HG02623 (cell line): ENCODE measurements at regions not wholly inside any gene's neighbourhood (a gene's known extent, or its start where the extent isn't known, plus 50 kb on each side); places are given as distances from the start of the nearest gene placed in this dataset.
"Not testable (repeated sequence)": the region's sequence is repeated elsewhere in the genome, so short reads cannot be mapped to it uniquely, and the experiment has no call there.

ENCODE experiments used
- ATAC-seq: cut with Tn5 transposase; IDR thresholded peaks from one replicate; pipeline ENCODE4 v1.9.1; 2021; ENCODE audit warnings: moderate library complexity; ENCODE audit not compliant: unreplicated experiment

- ATAC-seq: no peak
Observed at GRCh38 chr3:101913168-101913567, 63.9 kb downstream of the NFKBIZ start.

GRCh38 chr3:101917761-101918160 lies 68.4 kb downstream of the NFKBIZ start:
- ATAC-seq: not testable (repeated sequence)

DNA sequence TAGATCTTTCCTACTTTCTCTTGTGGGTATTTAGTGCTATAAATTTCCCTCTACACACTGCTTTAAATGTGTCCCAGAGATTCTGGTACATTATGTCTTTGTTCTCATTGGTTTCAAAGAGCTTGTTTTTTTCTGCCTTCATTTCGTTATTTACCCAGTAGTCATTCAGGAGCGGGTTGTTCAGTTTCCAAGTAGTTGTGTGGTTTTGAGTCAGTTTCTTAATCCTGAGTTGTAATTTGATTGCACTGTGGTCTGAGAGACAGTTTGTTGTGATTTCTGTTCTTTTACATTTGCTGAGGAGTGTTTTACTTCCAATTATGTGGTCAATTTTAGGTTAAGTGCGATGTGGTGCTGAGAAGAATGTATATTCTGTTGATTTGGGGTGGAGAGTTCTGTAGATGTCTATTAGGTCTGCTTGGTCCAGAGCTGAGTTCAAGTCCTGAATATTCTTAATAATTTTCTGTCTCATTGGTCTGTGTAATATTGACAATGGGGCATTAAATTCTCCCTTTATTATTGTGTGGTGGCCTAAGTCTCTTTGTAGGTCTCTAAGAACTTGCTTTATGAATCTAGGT lies 72.9 kb downstream of the NFKBIZ start:
- ATAC-seq: not testable (repeated sequence)

GRCh38 chr3:101924621-101925020 lies 75.3 kb downstream of the NFKBIZ start:
- not testable (repeated sequence) for ATAC-seq

DNA sequence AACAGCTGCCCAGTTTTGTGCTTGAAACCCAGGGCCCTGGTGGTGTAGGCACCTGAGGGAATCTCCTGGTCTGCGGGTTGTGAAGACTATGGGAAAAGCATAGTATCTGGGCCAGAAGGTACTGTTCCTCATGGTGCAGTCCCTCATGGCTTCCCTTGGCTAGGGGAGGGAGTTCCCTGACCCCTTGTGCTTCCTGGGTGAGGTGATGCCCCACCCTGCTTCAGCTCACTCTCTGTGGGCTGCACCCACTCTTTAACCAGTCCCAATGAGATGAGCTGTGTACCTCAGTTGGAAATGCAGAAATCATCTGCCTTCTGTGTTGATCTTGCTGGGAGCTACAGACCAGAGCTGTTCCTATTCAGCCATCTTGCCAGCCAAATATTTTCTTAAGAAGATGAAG lies 75.8 kb downstream of the NFKBIZ start:
- ATAC-seq: not testable (repeated sequence)

DNA sequence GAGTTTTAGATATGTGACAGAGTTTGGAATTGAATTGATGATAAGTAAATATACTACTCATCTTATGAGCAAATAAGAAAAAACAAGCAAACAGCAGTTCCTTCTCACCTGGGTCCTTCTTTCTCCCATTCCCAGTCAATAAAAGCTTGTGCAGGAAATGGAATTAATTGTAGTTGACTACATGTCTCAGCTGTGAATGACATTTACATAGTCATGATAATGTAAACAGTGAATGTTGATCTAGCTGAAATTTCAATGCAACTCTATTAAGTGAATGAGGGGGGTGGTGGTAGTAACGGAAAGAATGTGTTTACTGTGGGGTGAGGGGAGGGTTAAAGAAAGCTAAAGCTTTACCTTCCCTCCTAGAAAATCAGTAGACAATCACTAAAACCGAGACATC lies 76.2 kb downstream of the NFKBIZ start:
- ATAC-seq: no peak

- no peak for ATAC-seq
Observed at GRCh38 chr3:101926594-101927105, 77.3 kb downstream of the NFKBIZ start.

- no peak for ATAC-seq
Observed at GRCh38 chr3:101928890-101929289, 79.6 kb downstream of the NFKBIZ start.

DNA sequence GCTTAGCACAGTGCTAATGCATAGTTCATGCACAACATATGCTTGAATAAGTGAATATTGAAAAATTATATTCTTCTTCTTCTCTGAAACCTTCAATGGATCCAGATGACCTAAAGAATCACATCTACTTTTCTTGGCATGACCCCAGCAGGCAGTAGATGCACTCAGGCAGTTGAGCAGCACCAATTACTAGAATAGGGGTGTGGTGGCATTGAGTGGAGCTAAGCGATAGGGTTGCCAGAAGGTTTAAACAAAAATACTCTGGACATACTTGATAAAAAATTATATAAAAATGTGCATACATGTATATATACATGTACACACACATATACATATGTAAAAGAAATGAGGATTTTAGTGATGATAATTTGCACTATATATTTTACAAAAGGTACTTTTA lies 81.8 kb downstream of the NFKBIZ start:
- no peak for ATAC-seq

- no peak for ATAC-seq
Observed at GRCh38 chr3:101932326-101933068, 83.2 kb downstream of the NFKBIZ start.

DNA sequence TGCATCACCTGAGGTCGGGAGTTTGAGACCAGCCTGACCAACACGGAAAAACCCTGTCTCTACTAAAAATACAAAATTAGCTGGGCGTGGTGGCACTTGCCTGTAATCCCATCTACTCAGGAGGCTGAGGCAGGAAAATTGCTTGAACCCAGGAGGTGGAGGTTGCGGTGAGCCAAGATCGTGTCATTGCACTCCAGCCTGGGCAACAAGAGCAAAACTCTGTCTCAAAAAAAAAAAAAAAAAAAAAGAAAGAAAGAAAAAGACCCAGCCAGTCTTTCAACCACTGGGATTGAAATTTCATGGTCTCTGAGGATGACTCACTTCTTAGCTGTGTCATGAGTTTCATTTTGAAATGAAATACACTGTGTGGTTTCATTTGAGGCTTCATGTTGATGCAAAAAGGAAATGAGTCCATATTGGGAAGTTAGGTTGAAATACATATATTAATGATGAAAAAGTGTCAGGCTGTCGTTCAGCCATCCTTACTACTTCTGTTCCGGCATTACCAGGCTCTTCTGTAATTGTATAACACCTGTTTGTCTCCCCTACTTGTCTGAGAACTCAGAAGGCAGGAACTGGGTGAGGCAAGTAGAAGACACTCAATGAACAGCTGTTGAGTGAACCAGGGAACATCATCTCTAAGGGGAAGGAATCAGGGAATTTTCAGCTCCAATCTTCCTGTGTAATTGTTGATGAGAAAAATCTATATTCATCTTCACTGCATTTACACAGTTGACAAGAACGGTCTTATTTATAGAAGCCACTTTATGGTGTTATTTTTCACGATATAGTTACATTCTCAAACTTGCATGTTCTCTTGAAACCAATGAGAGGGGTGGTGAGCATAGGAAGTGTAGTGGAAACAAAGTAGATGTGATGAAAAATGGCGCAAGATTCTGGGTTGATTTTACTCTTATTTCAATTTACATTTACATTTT lies 87.4 kb downstream of the NFKBIZ start:
- peak; percentile 92 for ATAC-seq

GRCh38 chr3:101938262-101938847 lies 89.0 kb downstream of the NFKBIZ start:
- no peak for ATAC-seq

- no peak for ATAC-seq
Observed at GRCh38 chr3:101939361-101940049, 90.2 kb downstream of the NFKBIZ start.

GRCh38 chr3:101940521-101941317 lies 91.4 kb downstream of the NFKBIZ start:
- ATAC-seq: no peak

DNA sequence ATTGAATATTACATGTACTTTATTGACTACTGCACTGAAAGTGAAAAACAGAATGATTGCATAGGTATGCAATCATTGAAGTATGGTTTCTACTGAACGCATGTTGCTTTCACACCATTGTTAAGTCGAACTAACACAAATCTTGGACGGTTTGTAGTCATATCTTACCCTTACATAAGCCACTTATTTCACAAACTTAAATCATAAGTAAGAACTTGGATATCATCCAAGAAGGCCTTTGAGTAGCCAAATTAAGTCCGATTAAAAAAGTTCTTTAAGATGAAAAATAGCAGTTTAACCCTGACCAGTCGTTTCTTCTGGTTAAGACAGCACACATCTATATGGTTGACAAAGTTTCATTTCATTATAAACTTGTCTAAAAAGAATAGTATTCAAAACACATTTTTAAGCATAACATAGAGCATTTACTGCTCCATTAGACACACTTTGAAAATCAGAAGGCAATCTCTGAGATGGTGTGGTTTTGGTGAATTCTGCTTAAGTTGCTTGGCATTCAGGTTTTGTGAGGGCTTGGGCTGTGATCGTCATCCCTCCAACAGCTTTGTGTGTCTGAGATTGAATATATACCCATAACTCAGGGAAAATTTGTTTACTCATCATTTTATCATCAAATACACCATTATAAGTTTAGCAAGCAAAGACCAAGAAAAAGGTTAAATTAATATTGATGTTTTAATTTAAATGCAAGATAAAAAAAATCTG lies 92.2 kb downstream of the NFKBIZ start:
- no peak for ATAC-seq

DNA sequence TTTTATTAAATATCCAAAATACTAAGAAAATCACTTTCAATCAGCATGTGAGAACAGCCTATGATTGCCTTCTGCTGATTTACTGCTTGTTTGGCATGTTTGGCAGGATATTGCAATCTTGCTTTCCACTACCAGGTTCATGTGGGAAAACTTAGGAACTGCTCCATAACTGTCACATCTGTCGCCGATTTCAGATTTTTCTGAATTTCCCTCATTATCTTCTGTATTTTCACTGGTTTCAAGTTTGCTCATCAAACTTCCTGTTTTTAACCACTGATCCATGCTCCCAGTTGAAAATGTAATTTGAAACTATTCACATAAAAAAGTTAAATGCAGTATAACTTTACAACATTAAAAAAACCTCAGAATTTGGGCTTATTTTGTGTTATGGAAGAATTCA lies 93.0 kb downstream of the NFKBIZ start:
- no peak for ATAC-seq

DNA sequence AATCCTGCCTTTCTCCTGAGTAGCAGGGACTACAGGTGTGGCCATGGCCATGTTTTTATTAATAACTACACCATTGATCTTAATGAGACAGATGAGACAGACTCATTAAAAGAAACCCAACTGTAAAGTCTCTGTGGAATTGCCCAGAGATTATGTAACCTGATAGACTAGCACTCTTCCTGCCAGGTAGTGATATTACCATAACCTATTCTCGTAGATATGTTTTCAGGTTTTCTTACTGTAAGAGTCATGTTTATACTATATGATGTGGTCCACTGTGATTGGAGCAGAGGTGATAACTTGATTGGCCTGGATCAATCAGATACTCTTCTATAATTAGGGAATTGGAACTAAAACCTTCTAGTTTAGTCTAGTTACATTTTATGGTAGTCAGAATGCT lies 93.7 kb downstream of the NFKBIZ start:
- no peak for ATAC-seq

- no peak for ATAC-seq
Observed at GRCh38 chr3:101944308-101944707, 95.0 kb downstream of the NFKBIZ start.

DNA sequence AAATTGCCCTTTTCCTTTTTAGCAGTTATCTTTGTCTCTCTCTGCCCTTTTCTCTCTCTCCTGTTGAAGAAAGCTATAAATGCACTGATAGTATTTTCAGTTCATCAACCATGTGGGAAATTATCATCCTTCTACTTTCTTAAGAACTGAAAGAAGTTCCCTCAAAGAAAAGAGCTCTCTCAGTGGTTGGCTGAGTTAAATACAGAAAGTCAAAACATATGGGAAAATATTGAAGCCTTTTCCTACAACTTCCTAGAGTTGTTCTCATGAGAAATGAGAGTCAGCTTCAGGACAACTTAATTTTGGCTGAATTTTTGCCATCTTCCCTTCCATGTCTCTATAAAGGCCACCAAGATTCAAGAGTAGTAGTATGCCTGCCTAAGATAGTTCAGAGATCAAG lies 96.7 kb downstream of the NFKBIZ start:
- ATAC-seq: no peak
